Prostate gland (tissue), 2 donors: ENCODE measurements at regions not wholly inside any gene's neighbourhood (a gene's known extent, or its start where the extent isn't known, plus 50 kb on each side); places are given as distances from the start of the nearest gene placed in this dataset.

Source experiments
- POLR2A ChIP-seq: fragments of 450-650 bp; IDR thresholded peaks from one replicate; pipeline ENCODE4 v1.6.1; 2016; ENCODE audit warnings: antibody characterized with exemption, mild to moderate bottlenecking
- TF ChIP-seq, protein P1 (sequence below), 4 experiments: fragments of 200-600 bp in 2 of 4; fragments of 450-650 bp in 2 of 4; sonication (generic) in 2 of 4; IDR thresholded peaks; 1 replicate in 3 of 4; 2 replicates in 1 of 4; pipeline ENCODE4 v1.5.1; 2016 to 2019; ENCODE audit warnings: antibody characterized with exemption in 4 of 4, mild to moderate bottlenecking in 2 of 4, moderate library complexity in 2 of 4

DNA sequence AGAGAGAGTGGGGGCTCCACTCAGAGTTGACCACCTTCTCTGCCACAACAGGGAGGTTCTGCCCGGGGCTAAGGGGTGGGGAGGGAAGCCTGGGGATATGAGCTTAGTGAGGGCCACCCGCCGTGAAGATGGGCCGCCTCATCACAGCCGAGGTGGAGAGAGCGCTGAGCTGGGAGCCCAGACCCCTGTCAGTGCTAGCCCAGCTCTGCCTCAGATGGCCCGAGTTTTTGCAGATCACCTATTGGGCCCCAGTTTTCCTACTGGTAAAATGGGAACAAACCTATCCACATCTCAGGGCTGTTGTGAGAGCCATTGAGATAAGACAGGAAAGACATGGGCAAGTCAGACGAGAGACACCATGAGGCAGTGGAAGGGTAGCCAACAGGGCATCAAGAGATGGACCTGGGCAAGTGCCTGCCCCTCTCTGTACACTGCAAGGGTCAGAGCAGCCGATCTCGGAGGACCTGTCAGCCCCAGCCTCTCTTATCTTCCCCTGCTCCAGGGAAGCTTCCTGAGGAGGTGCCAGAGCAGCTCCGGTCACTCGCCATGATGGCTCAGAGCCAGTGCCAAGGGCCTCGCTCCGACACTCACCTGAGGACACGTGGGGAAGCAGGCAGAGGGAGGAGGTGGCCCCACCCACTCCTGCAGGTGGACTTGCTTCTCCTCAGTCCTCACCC, 88.9 kb downstream of the MCFD2 start:
- no peak for TF ChIP-seq POLR2A
- TF ChIP-seq, protein P1, sequence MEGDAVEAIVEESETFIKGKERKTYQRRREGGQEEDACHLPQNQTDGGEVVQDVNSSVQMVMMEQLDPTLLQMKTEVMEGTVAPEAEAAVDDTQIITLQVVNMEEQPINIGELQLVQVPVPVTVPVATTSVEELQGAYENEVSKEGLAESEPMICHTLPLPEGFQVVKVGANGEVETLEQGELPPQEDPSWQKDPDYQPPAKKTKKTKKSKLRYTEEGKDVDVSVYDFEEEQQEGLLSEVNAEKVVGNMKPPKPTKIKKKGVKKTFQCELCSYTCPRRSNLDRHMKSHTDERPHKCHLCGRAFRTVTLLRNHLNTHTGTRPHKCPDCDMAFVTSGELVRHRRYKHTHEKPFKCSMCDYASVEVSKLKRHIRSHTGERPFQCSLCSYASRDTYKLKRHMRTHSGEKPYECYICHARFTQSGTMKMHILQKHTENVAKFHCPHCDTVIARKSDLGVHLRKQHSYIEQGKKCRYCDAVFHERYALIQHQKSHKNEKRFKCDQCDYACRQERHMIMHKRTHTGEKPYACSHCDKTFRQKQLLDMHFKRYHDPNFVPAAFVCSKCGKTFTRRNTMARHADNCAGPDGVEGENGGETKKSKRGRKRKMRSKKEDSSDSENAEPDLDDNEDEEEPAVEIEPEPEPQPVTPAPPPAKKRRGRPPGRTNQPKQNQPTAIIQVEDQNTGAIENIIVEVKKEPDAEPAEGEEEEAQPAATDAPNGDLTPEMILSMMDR (IDR thresholded peaks at IDR 0.05), result no peak
